ENCODE measurements at regions not wholly inside any gene's neighbourhood (a gene's known extent, or its start where the extent isn't known, plus 50 kb on each side); places are given as distances from the start of the nearest gene placed in this dataset.

- DNase-seq (ENCODE audit: low spot score) = no peak
- TF ChIP-seq, protein P1, sequence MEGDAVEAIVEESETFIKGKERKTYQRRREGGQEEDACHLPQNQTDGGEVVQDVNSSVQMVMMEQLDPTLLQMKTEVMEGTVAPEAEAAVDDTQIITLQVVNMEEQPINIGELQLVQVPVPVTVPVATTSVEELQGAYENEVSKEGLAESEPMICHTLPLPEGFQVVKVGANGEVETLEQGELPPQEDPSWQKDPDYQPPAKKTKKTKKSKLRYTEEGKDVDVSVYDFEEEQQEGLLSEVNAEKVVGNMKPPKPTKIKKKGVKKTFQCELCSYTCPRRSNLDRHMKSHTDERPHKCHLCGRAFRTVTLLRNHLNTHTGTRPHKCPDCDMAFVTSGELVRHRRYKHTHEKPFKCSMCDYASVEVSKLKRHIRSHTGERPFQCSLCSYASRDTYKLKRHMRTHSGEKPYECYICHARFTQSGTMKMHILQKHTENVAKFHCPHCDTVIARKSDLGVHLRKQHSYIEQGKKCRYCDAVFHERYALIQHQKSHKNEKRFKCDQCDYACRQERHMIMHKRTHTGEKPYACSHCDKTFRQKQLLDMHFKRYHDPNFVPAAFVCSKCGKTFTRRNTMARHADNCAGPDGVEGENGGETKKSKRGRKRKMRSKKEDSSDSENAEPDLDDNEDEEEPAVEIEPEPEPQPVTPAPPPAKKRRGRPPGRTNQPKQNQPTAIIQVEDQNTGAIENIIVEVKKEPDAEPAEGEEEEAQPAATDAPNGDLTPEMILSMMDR (IDR thresholded peaks at IDR 0.05; ENCODE audit: borderline replicate concordance, control extremely low read depth, extremely low read depth, insufficient read depth, missing control alignments) = no peak
- in situ Hi-C loops (cut with MboI; ENCODE audit: low sequenced_read_pairs, unreplicated experiment) = no loop called here
Observed at GRCh38 chr10:84935772-84936171, 607.4 kb downstream of the CCSER2 start.

DNA sequence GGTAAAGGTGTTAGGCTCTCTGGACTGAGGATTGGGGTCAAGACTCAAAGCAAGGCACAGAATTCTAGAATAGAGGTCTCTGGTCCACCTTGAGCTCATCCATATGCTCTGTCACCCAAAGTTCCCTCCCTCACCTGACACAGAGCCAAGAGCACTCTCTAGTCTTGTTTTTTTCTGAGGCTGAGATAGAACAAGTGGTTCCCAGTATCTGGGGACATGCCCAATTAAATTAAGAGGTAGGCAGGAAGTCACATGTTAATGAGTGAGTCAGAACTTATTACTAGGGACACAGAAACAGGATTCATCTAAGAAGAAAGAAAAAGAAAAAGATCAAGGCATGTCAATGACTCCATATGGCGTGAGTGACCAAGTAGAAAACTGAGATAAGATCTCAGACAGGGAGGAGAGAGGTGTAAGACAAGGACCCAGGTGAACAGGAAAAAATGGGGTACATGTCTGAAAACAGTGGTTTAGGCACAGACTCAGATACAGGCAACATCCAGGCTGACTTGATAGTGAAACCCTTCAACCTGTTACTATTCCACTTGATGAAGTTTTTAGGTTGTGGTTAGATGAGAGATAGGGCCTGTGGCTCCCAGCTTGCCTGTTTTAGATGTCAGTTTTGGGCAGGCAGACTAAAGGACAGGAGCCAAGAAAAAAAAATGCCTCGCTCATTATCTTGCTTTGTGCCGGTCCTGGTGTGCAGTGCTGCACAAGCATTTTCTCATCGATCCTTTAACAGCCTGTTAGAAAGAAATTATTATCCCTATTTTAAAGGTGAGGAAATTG is 609.9 kb downstream of the CCSER2 start:
- no peak for DNase-seq (ENCODE audit: low spot score)
- in situ Hi-C loops (cut with MboI; ENCODE audit: low sequenced_read_pairs, unreplicated experiment) = no loop called here
- TF ChIP-seq, protein P1 (IDR thresholded peaks at IDR 0.05; ENCODE audit: borderline replicate concordance, control extremely low read depth, extremely low read depth, insufficient read depth, missing control alignments) = no peak

DNA sequence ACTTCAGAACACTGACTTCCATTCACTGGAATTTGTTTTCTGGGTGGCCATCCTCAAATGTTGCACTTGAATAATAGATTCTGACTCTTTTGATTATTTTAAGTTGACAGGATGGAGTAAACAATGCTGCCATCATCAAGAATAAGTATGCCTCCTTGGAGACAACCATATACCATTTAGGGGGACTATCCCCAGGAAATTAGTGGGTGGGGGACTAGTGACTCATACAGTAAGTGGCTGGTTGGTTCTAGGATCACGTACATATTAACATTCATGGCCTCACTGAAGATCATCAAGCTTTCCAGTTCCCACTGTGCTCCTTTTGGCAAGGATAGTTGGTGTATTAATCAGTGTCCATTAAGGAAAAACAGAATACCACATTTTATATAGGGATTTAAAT is 615.2 kb downstream of the CCSER2 start:
- DNase-seq (ENCODE audit: low spot score) = no peak
- in situ Hi-C loops (cut with MboI; ENCODE audit: low sequenced_read_pairs, unreplicated experiment) = no loop called here
- TF ChIP-seq, protein P1 (IDR thresholded peaks at IDR 0.05; ENCODE audit: borderline replicate concordance, control extremely low read depth, extremely low read depth, insufficient read depth, missing control alignments) = no peak

DNA sequence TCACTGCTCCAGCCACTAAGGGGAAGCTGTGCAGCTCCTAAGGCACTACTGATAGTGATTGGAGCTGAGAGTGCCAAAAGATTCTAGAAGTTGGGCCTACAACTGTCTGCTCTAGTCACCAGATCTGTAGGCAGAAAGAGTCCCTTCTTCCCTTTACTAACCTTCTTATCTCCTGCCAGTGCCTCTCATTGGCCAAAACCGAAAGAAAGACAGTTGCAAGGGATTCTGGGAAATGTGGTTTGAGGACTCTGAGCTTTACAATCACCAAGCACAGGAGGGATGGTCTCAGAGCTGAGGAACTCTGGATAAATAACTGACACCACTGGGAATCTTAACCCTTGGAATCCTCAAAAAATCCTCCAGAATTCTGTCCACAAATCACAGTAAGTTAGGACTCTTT is 615.8 kb downstream of the CCSER2 start:
- no peak for DNase-seq (ENCODE audit: low spot score)
- TF ChIP-seq, protein P1 (IDR thresholded peaks at IDR 0.05; ENCODE audit: borderline replicate concordance, control extremely low read depth, extremely low read depth, insufficient read depth, missing control alignments) = no peak
- in situ Hi-C loops (cut with MboI; ENCODE audit: low sequenced_read_pairs, unreplicated experiment) = no loop called here

- TF ChIP-seq, protein P1 (IDR thresholded peaks at IDR 0.05; ENCODE audit: borderline replicate concordance, control extremely low read depth, extremely low read depth, insufficient read depth, missing control alignments) = no peak
- in situ Hi-C loops (cut with MboI; ENCODE audit: low sequenced_read_pairs, unreplicated experiment) = no loop called here
- DNase-seq (ENCODE audit: low spot score) = no peak
Observed at GRCh38 chr10:84945791-84946190, 617.4 kb downstream of the CCSER2 start.

GRCh38 chr10:84946904-84947303 is 618.5 kb downstream of the CCSER2 start:
- in situ Hi-C loops (cut with MboI; ENCODE audit: low sequenced_read_pairs, unreplicated experiment) = no loop called here
- TF ChIP-seq, protein P1 (IDR thresholded peaks at IDR 0.05; ENCODE audit: borderline replicate concordance, control extremely low read depth, extremely low read depth, insufficient read depth, missing control alignments) = no peak
- DNase-seq (ENCODE audit: low spot score) = no peak

Data from GM13976 (cell line).